GM21360 (cell line): ENCODE measurements at regions not wholly inside any gene's neighbourhood (a gene's known extent, or its start where the extent isn't known, plus 50 kb on each side); places are given as distances from the start of the nearest gene placed in this dataset.
A peak's percentile ranks its signal among the peaks of the same experiment; 100 is the strongest.

Source experiments
- ATAC-seq: cut with Tn5 transposase; IDR thresholded peaks from one replicate; pipeline ENCODE4 v1.9.1; 2021; ENCODE audit warnings: mild to moderate bottlenecking, moderate library complexity; ENCODE audit not compliant: unreplicated experiment

GRCh38 chr11:80837051-80837450, 1396.2 kb upstream of the TENM4 start:
- no peak for ATAC-seq

GRCh38 chr11:80831374-80831773, 1390.5 kb upstream of the TENM4 start:
- no peak for ATAC-seq

- no peak for ATAC-seq
Observed at GRCh38 chr11:80827781-80828180, 1387.0 kb upstream of the TENM4 start.

- ATAC-seq: no peak
Observed at GRCh38 chr11:80826808-80827207, 1386.0 kb upstream of the TENM4 start.

GRCh38 chr11:80822308-80822707, 1381.5 kb upstream of the TENM4 start:
- ATAC-seq: no peak

GRCh38 chr11:80819271-80819670, 1378.4 kb upstream of the TENM4 start:
- no peak for ATAC-seq

GRCh38 chr11:80816966-80817365, 1376.1 kb upstream of the TENM4 start:
- ATAC-seq: peak; percentile 37

- ATAC-seq: peak; percentile 40
Observed at GRCh38 chr11:80816454-80816847, 1375.6 kb upstream of the TENM4 start.

GRCh38 chr11:80815752-80816453, 1375.1 kb upstream of the TENM4 start:
- peak; percentile 83 for ATAC-seq

- ATAC-seq: no peak
Observed at GRCh38 chr11:80814813-80815212, 1374.0 kb upstream of the TENM4 start.

- no peak for ATAC-seq
Observed at GRCh38 chr11:80810695-80811094, 1369.9 kb upstream of the TENM4 start.

- no peak for ATAC-seq
Observed at GRCh38 chr11:80798174-80798573, 1357.3 kb upstream of the TENM4 start.

- ATAC-seq: no peak
Observed at GRCh38 chr11:80783561-80783960, 1342.7 kb upstream of the TENM4 start.

- no peak for ATAC-seq
Observed at GRCh38 chr11:80782135-80782885, 1341.5 kb upstream of the TENM4 start.

GRCh38 chr11:80779905-80780605, 1339.2 kb upstream of the TENM4 start:
- ATAC-seq: no peak

- ATAC-seq: no peak
Observed at GRCh38 chr11:80778941-80779340, 1338.1 kb upstream of the TENM4 start.

GRCh38 chr11:80778432-80778831, 1337.6 kb upstream of the TENM4 start:
- no peak for ATAC-seq

GRCh38 chr11:80773919-80774318, 1333.1 kb upstream of the TENM4 start:
- ATAC-seq: no peak

GRCh38 chr11:80771017-80771416, 1330.2 kb upstream of the TENM4 start:
- ATAC-seq: no peak

GRCh38 chr11:80758787-80759186, 1318.0 kb upstream of the TENM4 start:
- no peak for ATAC-seq

GRCh38 chr11:80748207-80748925, 1307.5 kb upstream of the TENM4 start:
- ATAC-seq: no peak
